HFFc6 (cell line): ENCODE measurements at regions not wholly inside any gene's neighbourhood (a gene's known extent, or its start where the extent isn't known, plus 50 kb on each side); places are given as distances from the start of the nearest gene placed in this dataset.

Experiments used
- DNase-seq: peaks from one replicate; pipeline ENCODE4 v3.0.0-alpha.2; 2018
- H3K27ac Mint-ChIP-seq: 2 replicates; pipeline ENCODE4 v1.8.0; 2020; ENCODE audit warnings: mild to moderate bottlenecking, mixed read lengths
- H3K27me3 Mint-ChIP-seq: 2 replicates; pipeline ENCODE4 v1.8.0; 2021; ENCODE audit warnings: mild to moderate bottlenecking, moderate library complexity, mixed read lengths; ENCODE audit not compliant: insufficient read depth
- H3K36me3 Mint-ChIP-seq: 2 replicates; pipeline ENCODE4 v1.8.0; 2021; ENCODE audit warnings: low read depth, mixed read lengths
- H3K4me1 Mint-ChIP-seq: 2 replicates; pipeline ENCODE4 v1.8.0; 2020; ENCODE audit warnings: low read depth, mixed read lengths
- H3K4me3 Mint-ChIP-seq: 2 replicates; pipeline ENCODE4 v1.8.0; 2020; ENCODE audit warnings: mild to moderate bottlenecking, moderate library complexity, mixed read lengths
- H3K9me3 Mint-ChIP-seq: 2 replicates; pipeline ENCODE4 v1.8.0; 2020; ENCODE audit warnings: mild to moderate bottlenecking, mixed read lengths
- TF ChIP-seq, protein P1 (sequence below): fragments of 200-600 bp; sonication (generic); IDR thresholded peaks from 2 replicates; pipeline ENCODE4 v1.5.0; 2021; ENCODE audit warnings: antibody characterized with exemption, mild to moderate bottlenecking

DNA sequence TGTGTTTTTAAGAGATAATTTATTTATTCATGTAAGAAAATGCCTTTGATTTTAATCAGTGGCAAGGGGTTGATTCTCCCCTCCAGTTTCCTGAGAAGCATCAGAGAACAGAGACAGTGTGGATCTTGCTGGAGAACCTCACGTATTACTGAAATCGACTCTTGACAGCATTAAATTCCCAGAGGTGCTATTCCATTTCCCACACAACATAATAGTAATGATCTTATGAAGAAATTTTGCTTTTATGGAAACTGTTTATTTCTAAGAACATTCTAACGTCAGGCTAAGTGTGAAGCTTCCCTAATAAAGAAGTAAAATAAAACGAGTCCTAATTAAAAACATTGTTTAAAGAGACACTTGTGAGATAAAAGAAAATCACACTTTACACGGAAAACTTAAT is 293.1 kb upstream of the NRP1 start:
- Mint-ChIP-seq H3K27me3 (peaks cover 29% of the 10 kb centered on the region), H3K4me3 (no peak overlapping the region), H3K36me3 (no peaks in the 10 kb centered on the region), H3K4me1 (no peaks in the 10 kb centered on the region), H3K9me3 (no peaks in the 10 kb centered on the region), H3K27ac (no peak overlapping the region)
- no peak for DNase-seq
- TF ChIP-seq, protein P1, sequence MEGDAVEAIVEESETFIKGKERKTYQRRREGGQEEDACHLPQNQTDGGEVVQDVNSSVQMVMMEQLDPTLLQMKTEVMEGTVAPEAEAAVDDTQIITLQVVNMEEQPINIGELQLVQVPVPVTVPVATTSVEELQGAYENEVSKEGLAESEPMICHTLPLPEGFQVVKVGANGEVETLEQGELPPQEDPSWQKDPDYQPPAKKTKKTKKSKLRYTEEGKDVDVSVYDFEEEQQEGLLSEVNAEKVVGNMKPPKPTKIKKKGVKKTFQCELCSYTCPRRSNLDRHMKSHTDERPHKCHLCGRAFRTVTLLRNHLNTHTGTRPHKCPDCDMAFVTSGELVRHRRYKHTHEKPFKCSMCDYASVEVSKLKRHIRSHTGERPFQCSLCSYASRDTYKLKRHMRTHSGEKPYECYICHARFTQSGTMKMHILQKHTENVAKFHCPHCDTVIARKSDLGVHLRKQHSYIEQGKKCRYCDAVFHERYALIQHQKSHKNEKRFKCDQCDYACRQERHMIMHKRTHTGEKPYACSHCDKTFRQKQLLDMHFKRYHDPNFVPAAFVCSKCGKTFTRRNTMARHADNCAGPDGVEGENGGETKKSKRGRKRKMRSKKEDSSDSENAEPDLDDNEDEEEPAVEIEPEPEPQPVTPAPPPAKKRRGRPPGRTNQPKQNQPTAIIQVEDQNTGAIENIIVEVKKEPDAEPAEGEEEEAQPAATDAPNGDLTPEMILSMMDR = no peak

DNA sequence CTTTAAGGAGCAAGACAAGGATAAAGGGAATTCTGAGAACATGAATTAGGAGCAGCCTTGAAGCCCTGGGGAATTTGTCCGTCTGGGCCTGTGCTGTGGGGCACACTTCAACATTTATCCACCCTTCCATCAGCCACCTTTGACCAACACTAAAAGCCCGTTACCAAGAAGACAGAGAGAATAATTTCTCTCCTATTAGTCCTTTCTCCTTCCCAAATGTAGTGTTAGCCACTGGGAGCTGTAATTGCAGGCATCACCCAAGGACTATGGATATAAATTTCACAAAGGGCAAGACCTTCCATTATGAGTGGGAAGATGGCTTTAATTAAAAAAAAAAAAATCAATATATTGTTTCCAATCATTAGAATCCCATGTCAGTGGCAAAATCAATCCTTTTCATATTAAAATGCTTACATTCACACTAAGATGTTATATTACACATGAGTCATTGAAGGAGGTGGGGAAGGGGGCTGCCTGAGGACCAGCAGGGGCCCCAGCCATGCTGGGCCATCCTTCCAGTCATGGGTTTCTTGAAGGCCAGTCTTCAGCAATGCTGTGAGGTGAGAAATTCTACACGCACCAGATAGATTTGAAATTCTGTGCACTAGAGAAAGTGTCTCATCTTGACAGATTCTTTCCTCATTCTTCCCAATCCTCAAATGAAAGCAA is 292.5 kb upstream of the NRP1 start:
- DNase-seq = no peak
- TF ChIP-seq, protein P1 = no peak
- no peaks in the 10 kb centered on the region for H3K36me3 Mint-ChIP-seq
- no peak overlapping the region for H3K4me3 Mint-ChIP-seq
- H3K4me1 Mint-ChIP-seq = no peaks in the 10 kb centered on the region
- peaks cover 25% of the 10 kb centered on the region for H3K27me3 Mint-ChIP-seq
- H3K27ac Mint-ChIP-seq = no peak overlapping the region
- H3K9me3 Mint-ChIP-seq = no peaks in the 10 kb centered on the region

DNA sequence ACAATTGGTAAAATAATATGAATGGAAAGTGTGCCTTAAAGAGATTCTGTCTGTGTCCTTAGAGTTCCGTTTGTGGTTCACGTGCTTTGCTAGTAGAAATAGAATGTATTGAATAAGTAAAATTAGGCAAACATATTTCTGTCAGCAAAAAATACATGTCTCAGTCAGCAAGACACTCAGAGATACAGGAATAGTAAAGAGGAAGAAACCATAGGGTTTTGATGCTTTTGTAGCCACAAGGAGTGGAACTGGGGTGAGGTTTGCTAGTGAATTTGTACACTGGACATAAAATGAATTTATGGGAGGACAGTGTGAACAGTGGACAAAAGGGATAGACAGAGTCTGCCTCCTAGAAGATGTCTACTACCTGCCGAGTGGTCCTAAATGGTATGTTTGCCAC is 289.2 kb upstream of the NRP1 start:
- TF ChIP-seq, protein P1 = no peak
- Mint-ChIP-seq H3K9me3 (no peaks in the 10 kb centered on the region), H3K4me1 (no peaks in the 10 kb centered on the region), H3K36me3 (no peaks in the 10 kb centered on the region), H3K4me3 (no peak overlapping the region), H3K27ac (no peak overlapping the region), H3K27me3 (peaks cover 20% of the 10 kb centered on the region)
- no peak for DNase-seq

DNA sequence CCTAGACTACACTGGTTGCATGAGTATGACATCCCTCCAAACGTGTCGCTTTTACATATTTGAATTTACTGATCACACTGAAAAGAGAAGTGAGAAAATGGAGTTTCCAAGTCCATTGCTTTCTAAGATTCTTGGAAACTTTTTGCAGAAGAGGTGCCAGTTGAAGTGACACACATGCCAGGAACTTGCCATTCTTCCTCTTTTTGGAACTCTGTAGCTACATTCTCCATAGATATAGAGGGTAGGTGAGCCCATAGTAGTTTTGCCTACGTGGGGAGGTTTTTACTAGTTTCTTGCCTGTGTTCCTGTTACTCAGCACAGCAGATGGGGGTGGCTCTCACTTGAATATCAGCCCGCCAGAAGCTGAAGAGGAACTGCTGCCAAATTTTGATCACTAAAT is 286.6 kb upstream of the NRP1 start:
- H3K9me3 Mint-ChIP-seq = no peaks in the 10 kb centered on the region
- TF ChIP-seq, protein P1 = no peak
- no peak for DNase-seq
- H3K4me3 Mint-ChIP-seq = no peak overlapping the region
- peaks cover 15% of the 10 kb centered on the region for H3K27me3 Mint-ChIP-seq
- no peaks in the 10 kb centered on the region for H3K36me3 Mint-ChIP-seq
- no peak overlapping the region for H3K27ac Mint-ChIP-seq
- H3K4me1 Mint-ChIP-seq = no peaks in the 10 kb centered on the region

DNA sequence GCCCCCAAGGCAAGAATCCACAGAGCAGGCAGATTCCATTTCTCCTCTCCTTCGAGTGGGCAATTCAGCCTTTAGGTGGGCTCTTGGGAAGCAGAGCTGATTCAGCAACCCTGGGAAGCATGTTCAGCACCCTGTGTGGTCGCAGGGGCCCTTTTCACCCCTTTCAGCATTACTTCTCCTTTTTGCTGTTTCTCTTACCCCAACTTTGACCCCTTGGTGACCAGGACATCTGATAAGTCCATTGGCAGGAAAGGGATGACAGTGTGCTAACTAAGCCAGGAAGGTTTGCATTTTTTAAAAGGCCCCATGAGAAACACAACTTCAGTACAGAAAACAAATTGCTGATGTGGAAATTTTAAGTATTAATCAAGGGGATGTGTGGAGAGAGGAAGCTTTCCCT is 283.7 kb upstream of the NRP1 start:
- Mint-ChIP-seq H3K36me3 (no peaks in the 10 kb centered on the region), H3K27me3 (peaks cover 12% of the 10 kb centered on the region), H3K4me3 (no peak overlapping the region), H3K4me1 (no peaks in the 10 kb centered on the region), H3K27ac (no peak overlapping the region), H3K9me3 (no peaks in the 10 kb centered on the region)
- TF ChIP-seq, protein P1 = no peak
- no peak for DNase-seq
